ENCODE measurements at regions not wholly inside any gene's neighbourhood (a gene's known extent, or its start where the extent isn't known, plus 50 kb on each side); places are given as distances from the start of the nearest gene placed in this dataset.
A peak's percentile ranks its signal among the peaks of the same experiment; 100 is the strongest.

DNA sequence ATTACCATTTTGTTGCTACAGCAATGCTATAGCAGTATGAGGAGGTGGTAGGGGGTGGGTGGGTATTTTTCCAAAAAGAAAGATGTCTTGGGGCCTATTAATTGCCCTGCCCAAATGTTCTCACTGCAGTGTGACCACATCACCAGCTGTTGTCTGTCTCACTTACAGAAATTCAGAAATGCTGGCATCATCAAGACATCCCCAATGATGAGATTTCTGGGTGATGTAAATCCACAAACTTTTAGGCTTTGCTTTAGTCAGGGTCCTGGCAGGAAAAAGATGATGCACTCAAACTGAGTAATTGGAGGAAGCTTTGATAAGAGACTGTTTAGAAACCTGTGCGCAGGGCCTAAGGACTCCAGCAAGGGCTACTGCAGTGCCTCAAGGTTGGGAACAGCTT, 56.2 kb upstream of the OPN4 start:
- TF ChIP-seq POLR2A (IDR thresholded peaks at IDR 0.05; ENCODE audit: low read depth, low read length) (no peak), POLR2AphosphoS5 (IDR thresholded peaks at IDR 0.05; ENCODE audit: low read depth, low read length) (no peak), TAF1 (IDR thresholded peaks at IDR 0.05; ENCODE audit: borderline replicate concordance, low read depth, low read length) (no peak)
- DNase-seq (ENCODE audit: insufficient read length) (no peak), FAIRE-seq (no peak)

DNA sequence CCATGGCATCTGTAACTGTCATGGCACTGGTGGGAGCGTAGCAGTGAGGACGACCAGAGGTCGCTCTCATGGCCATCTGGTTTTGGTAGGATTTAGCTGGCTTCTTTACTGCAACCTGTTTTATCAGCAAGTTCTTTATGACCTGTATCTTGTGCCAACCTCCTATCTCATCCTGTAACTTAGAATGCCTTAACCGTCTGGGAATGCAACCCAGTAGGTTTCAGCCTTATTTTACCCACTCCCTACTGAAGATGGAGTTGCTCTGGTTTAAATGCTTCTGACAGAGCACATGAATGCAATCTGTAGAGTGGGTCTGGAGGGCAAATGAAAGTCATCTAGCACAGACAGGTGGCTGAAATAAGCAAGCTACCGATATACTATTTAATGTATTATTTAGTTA, 55.3 kb upstream of the OPN4 start:
- TF ChIP-seq TAF1 (IDR thresholded peaks at IDR 0.05; ENCODE audit: borderline replicate concordance, low read depth, low read length) (no peak), POLR2AphosphoS5 (IDR thresholded peaks at IDR 0.05; ENCODE audit: low read depth, low read length) (no peak), POLR2A (IDR thresholded peaks at IDR 0.05; ENCODE audit: low read depth, low read length) (no peak)
- DNase-seq (ENCODE audit: insufficient read length) (no peak), FAIRE-seq (peak; percentile 38)

- TF ChIP-seq POLR2AphosphoS5 (IDR thresholded peaks at IDR 0.05; ENCODE audit: low read depth, low read length) (no peak), TAF1 (IDR thresholded peaks at IDR 0.05; ENCODE audit: borderline replicate concordance, low read depth, low read length) (no peak), POLR2A (IDR thresholded peaks at IDR 0.05; ENCODE audit: low read depth, low read length) (no peak)
- DNase-seq (ENCODE audit: insufficient read length), result no peak
- FAIRE-seq, result no peak
Observed at GRCh38 chr10:86599729-86600128, 54.6 kb upstream of the OPN4 start.

- no peak for TF ChIP-seq POLR2AphosphoS5 (IDR thresholded peaks at IDR 0.05; ENCODE audit: low read depth, low read length)
- no peak for TF ChIP-seq TAF1 (IDR thresholded peaks at IDR 0.05; ENCODE audit: borderline replicate concordance, low read depth, low read length)
- no peak for TF ChIP-seq POLR2A (IDR thresholded peaks at IDR 0.05; ENCODE audit: low read depth, low read length)
- no peak for DNase-seq (ENCODE audit: insufficient read length)
- no peak for FAIRE-seq
Observed at GRCh38 chr10:86600296-86600695, 54.1 kb upstream of the OPN4 start.

GRCh38 chr10:86601956-86602602, 52.3 kb upstream of the OPN4 start:
- DNase-seq (ENCODE audit: insufficient read length) (no peak), FAIRE-seq (no peak)
- TF ChIP-seq POLR2A (IDR thresholded peaks at IDR 0.05; ENCODE audit: low read depth, low read length) (no peak), TAF1 (IDR thresholded peaks at IDR 0.05; ENCODE audit: borderline replicate concordance, low read depth, low read length) (no peak), POLR2AphosphoS5 (IDR thresholded peaks at IDR 0.05; ENCODE audit: low read depth, low read length) (no peak)

DNA sequence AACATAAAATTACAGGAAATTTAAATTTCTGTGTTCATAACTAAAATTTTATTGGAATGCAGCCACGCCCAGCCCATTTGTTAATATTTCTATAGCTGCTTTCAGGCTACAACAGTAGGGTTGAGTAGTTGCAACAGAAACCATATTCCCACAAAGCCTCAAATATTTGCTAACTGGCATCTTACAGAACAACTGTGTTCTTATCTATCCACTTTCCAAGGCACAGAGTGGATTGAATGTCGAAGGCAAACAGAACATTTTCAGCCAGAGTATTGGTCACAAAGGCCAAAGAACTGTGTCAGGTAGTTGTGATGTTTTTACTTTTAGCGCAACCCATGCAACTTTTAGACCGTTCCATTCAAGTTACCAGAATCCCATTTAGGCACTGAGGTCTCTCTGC, 51.1 kb upstream of the OPN4 start:
- TF ChIP-seq POLR2AphosphoS5 (IDR thresholded peaks at IDR 0.05; ENCODE audit: low read depth, low read length) (no peak), TAF1 (IDR thresholded peaks at IDR 0.05; ENCODE audit: borderline replicate concordance, low read depth, low read length) (no peak), POLR2A (IDR thresholded peaks at IDR 0.05; ENCODE audit: low read depth, low read length) (no peak)
- FAIRE-seq (no peak), DNase-seq (ENCODE audit: insufficient read length) (no peak)
